CD1c-positive myeloid dendritic cell (primary cell): ENCODE measurements at regions not wholly inside any gene's neighbourhood (a gene's known extent, or its start where the extent isn't known, plus 50 kb on each side); places are given as distances from the start of the nearest gene placed in this dataset.

Source experiments
- DNase-seq: peaks from one replicate; pipeline ENCODE4 v3.0.0-alpha.2; 2016; ENCODE audit errors: extremely low spot score

DNA sequence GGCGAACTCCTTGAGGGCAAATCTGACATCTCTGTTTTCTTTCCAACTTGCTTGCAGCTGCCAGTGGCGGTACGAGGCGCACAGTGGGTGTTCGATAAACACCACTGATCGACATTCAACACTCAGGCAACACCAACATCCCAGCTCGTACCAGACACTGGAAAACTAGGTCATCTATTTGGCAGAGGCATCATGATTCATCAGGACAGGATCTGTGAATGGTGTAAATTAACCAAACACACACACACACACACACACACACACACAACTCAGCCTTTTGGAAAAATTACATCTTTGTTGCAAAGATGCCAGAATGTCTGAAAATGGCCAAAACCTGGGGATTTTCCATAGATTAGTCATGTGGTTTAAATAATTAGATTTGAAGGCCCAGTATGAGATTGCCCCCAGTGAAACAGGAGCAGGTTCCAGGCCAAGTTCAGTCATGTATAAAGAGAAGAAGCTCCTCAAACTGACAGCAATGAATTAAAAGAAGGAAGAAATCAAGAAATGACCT, 150.5 kb upstream of the NCKAP5 start:
- DNase-seq = no peak

DNA sequence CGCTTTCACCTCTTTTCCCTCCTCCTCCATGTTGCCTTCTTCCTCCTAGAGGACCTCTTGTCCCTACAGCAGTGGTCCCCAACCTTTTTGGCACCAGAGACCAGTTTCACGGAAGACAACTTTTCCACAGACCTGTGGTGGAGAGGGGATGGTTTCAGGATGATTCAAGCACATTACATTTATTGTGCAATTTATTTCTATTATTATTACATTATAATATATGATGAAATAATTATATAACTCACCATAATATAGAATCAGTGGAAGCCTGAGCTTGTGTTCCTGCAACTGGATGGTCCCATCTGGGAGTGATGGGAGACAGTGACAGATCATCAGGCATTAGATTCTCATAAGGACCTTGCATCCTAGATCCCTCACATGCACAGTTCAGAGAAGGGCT, 152.2 kb upstream of the NCKAP5 start:
- DNase-seq = no peak

DNA sequence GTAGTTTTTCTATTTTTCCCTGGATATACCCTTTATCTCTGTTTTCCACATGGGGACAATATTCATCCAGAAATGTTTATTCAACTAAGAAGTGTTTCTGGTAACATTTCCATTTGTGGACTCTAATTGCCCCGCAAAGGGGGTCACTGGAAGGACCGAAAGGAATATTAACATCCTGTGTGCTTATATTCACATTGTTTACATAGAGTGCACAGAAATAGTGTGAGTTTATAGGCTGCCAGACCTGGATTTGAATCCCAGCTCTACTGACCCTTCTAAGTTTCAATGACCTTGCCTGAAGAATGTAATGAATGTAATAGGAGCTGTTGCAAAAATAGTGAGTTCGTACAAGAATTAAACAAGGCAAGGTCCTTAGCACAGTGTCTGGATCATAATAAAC, 152.9 kb upstream of the NCKAP5 start:
- DNase-seq = no peak

DNA sequence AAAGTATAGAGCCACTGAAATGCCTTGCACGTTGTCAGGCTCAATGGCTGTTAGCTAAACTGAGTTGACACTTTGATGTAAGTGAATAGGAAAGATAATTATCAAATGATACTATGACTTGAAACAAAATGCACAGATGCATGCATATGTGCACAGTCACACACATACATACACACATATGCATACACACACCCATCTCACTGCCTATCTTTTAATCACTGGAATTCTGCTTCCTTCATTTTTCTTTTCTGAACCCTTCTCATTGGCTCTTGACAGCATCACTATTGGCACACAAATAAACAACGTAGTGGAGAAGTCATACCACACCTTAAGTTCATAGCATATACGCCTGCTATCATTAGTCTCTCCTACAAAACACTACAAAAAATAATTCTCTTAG, 154.9 kb upstream of the NCKAP5 start:
- no peak for DNase-seq

DNA sequence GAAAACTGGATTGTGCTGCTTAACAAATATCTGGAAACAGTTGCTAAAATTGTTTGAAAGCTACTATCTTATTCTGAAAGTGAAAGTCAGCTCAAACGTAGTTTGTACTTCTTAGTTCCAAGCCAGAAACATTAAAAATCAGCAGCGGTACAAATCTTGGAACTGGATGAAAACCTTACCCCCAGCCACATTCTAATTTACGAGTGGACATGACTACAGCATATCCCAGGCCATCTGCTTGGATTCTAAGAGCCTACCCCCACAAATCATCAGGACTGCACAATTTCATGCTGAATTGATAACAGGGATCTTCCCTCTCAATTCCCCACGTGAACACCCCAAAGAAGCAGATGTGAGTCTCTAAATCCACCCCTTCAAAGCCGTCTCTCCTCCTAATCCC, 158.7 kb upstream of the NCKAP5 start:
- no peak for DNase-seq

DNA sequence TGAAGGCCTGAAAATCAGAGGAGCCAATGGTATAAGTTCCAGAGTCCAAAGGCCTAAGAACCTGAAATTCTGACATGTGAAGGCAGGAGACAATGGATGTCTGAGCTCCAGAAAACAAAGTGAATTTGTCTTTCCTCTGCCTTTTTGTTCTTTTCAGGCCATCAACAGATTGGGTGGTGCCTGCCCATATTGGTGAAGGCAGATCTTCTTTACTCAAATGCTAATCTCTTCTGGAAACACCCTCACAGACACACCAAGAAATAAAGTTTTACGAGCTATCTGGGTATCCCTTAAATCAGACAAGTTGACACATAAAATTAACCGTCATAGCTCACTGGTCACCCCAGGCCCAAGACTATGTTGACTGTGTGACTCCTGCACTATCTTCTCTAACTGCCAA, 163.8 kb upstream of the NCKAP5 start:
- no peak for DNase-seq

DNA sequence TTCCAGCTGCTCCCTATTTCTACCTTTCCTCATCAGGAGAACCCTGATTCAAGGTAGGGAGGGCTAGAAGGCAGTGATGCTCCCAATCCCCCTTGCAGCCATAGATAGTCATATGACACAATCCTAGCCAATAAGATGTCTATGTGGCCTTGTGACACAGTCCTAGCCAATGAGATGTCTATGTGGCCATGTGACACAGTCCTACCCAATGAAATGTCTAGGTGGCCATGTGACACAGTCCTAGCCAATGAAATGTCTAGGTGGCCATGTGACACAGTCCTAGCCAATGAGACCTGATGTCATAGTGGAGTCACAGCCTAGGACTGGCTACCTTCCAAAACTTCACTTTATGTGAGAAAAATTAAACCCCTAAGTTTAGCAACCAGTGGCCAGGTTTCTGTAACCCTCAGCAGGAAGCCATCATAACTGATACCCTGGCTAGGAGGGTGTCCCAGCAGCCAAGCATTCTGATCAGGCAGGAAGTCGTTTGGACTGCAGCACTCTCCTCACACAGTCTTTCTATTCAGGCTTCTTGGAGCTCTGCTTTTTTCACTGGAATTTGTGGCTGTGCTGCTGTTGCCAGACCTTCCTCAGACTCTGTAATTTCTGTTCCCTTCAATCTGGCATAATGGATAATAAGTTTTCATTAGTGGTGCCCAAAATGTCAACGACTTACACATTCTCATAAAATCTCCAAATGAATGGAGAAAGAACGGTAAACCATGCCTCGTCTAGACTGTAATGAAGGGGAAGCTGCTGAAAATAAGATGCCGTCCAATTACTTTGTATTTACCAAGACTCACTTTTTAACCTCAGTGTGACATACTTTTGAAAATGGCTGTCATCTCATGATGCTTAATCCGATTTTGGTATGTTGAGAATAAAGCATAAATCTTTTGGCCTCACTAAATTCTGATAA, 165.0 kb upstream of the NCKAP5 start:
- no peak for DNase-seq

DNA sequence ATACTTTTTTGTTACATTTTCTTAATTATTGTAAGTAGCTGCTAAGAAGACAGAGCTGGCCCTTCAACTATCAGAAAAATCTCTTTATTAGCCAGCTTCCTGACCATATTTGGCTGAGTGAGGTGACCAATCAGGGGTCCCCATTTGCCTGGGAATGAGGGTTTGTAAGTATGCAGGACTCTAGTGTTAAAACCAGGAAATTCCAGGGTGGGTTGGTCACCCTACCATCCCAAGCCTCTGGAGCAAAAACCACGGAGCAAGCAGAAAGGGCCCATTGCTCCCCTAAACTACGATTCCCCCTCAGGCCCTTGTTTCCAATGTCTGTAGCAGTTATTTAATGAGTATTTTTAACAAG, 165.6 kb upstream of the NCKAP5 start:
- DNase-seq = no peak

DNA sequence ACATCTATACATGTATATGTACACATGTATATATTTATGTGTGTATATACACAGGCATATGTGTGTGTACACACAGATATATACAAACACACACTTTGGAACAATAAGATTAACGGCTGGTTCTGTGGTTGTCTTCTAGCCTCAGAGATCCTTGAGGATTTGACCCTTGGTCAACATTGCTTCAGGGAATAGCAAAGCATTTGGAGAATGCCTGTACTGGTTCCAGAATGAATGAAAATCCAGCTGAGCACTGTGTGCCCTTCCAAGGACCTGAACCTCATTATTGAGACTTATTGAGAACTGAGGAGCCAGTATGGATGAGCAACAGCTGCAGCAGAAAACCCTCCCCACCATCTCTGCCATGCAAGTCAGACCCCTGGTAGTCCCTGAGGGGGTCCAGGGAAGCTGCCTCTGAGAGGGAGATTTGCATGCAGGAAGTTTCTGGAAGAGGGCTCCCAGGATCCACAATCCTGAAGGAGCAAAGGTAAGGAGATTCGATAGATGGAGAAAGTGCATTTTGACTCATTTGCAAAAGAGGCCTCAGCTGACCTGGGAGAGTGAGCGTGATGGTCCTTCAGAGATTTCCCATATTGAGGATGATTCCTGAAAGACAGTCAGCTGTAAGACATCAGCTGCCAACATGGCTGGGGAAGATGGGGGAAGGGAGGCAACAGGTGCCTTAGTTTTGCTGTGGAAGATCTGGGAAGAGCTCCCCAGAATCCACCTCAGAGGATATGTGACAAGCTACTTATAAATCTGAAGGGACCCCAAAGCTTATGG, 166.6 kb upstream of the NCKAP5 start:
- DNase-seq = no peak

DNA sequence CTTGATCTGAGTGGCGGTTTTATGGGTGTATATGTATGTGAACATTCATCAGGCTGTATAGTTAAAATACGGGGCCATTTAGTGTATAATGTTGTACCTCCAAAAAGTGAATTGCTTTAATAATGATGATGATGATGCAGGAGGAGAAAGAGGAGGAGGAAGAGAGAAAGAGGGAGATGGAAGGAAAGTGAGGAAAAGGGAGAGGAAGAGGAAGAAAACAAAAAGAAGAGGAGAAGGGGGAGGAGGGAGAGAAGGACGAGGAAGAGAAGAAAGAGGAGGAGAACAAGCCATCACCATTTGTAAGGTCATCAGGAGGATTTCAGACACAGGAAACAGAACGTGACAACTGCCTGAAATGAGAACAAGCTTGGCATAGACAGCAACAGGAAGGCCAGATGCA, 168.4 kb upstream of the NCKAP5 start:
- no peak for DNase-seq

DNA sequence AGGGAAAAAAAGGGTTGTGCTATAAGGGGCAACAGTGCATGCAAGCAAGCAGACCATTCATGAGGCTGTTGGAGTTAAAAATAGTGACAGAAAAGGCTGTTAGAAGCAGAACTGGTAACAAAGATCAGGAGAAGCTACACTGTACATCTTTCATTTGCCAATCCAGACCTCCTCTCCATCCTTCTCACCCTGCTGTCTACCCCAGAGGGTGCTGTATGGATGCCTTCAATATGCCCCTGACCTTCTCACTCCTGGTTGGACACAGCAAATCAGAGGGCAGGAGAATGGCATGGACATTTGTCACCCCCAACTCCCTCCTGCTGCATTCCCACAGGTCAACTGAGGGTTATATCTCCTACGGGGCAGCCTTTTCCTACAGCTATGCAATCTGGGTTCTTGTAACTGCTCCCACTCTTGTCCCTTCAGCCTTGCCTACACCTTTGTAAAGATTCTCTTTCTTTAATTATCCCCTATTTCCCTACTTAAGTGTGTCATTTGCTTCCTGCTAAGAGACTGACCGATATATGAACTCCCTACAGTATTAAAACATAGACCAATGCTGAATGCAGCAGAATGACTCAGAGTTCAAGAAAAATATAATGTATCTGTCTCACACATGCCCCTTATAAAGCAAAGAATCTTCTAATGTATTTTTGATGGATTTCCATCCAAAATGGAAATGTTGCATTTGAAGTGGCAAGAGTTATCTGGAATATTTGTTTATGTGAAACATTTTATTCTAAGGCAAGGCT, 169.2 kb upstream of the NCKAP5 start:
- no peak for DNase-seq

DNA sequence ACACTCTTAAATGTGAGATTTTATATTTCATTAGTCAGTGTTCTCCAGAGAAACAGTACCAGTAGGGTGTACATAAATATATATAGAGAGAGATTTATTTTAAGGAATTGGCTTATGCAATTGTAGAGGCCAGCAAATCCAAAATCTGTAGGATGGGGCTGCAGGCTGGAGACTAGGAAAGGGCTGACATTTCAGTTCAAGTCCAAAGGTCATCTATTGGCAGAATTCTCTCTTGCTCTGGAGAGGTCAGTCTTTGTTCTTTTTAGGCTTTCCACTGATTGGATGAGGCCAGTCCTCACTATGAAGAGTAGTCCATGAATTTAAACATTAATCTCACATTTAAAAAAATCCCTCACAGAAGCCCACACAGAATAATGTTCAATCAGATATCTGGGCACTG, 170.8 kb upstream of the NCKAP5 start:
- DNase-seq = no peak

DNA sequence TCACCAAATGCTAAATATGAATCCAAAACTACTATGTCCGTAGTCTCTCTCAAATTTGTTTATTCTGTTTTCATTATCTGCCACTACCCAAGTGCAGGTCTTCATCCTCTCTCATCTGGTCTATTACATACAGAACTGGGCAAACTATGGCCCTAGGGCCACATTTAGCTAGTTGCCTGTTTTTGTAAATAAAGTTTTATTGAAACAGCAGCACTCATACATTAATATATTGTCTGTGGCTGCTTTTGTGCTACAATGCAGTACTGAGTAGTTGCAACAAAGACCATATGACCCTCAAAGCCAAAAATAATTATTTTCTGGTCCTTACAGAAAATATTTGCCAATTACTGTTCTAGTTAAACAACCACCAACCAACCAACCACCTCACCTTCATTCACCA, 172.2 kb upstream of the NCKAP5 start:
- DNase-seq = no peak

DNA sequence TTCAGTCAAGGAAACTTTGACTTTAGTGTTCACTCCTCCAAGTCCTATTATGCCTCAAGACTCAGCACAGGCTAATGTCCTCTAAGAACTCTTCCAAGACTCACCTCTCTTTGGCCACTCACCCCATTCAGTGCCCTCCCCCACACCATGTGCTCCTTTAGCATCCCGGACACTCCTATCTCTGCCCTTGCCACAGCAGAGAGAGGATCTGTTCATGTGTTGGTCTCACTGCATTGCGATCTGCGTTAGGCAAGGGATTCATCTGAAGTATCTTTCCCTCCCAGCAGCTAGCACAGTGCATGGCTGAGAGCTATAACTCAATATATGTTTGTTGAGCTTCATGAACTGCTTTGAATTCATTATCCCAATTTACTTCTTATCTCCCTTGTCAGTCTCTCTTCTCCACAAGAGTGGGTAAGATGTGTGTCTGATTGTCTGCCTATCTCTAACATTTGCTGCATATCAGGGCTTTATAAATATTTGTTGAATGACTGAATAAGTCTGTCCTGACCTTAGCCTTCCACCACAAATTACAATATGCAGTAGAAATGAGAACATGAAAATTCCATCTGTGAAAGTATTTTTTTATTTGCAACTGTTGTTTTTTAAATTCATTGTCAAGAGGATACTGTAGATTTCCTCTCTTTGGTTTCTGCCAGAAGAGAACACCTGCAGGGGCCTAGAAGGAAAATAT, 179.9 kb upstream of the NCKAP5 start:
- DNase-seq = no peak

DNA sequence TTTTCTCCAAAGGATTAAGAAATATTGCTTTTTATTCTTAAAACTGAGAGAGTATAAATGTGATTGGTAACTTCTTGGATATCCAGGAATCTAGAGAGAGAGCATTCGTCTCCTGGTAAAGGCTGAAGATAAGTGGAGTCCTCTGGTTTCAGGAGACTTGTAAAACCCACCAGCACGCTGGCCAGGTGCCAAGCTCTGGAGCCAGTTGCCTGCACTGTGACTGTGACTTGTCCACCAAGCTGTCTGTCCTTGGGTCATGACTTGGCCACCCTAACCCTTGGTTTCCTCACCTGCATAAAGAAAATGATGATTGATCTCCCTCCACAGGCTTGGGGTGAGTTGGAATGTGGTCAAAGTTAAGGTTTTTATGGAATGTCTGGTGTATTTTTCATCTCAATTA, 185.4 kb upstream of the NCKAP5 start:
- DNase-seq = no peak

DNA sequence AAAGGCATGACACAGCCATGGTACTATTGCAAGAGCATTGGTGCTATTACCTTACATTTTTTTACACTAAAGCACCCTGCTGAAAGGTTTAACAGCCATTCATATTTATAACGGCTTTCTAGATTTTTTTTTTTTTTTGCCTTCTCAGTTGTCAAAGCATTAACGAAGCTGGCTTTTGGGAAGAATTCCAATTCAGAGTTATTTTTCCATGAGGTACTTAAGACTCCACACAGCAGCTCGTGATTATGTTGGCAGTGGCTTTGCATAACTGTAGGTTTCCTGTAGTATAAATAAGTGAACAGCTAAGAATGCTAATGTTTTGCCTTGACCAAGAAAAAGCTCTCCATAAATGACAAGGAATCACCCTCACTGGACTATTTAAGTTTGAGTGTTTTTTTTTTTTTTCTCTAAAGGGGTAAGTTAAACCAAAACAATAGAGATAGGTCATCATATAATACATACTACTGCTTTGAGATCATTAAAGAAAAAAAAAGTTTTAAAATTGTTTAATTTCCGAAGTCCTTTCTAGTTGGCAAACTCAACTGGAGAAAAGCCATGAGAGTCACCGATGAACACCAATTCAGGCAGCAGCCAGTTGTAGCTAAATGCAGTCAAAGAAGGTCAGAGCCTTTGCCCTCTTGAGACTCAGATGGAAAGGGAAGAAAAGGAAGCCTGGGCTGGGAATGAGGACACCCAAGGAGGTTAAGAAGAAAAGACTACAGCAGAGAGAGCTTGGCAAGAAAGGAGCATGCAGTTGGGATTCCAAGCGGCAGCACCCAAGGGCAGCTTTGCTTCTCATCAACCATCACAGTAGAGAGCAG, 187.4 kb upstream of the NCKAP5 start:
- DNase-seq = no peak

DNA sequence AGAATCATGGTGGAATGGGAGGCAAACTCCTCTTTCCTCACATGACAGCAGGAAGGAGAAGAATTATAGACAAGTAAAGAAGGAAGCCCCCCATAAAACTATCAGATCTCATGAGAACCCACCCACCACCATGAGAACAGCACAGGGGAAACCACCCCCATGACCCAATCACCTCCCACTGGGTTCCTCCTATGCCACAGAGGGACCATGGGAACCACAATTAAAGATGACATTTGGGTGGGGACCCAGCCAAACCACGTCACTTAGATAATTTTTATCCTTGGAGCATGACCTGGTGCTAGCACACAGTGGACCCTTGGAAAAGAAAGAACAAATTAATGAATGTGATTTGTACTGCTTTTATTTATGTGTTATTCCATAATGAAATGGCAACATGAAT, 188.6 kb upstream of the NCKAP5 start:
- DNase-seq = no peak

DNA sequence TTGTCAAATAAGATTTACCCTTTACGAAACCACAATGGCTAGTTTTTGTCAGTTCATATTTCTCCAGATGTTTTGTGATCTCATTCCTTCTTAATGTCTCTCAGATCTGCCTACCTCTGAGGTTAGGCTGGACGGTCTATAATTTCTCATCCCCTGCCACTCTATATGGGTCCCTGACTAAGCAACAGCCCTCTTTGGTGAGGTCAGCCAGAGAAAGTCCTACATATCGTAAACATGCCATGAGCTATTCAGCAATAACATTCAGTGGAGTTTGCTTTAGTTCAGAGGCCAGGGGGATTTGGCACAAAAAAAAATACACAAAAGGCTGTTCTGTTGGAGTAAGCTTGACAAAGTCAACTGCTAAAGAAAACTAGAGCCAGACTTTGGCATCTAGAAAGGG, 192.1 kb upstream of the NCKAP5 start:
- DNase-seq = no peak

DNA sequence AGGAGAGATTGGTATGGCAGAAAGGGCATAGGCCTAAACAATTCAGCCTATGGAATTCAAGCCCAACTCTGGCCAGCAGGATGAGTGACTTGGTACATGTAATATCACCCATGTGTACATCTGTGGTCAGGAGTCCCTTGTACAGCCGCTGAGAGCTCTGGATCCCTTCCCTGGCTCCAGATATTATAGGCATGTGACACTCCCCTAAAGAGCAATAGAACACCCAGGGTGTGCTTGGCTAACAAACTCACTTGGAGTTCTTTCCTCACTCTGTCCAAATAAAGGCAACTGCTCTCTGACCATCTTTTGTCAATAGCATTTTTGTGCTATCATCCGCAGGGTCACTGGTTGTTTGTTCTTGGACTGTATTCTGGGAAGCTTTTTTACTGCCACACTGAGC, 197.4 kb upstream of the NCKAP5 start:
- DNase-seq = no peak

DNA sequence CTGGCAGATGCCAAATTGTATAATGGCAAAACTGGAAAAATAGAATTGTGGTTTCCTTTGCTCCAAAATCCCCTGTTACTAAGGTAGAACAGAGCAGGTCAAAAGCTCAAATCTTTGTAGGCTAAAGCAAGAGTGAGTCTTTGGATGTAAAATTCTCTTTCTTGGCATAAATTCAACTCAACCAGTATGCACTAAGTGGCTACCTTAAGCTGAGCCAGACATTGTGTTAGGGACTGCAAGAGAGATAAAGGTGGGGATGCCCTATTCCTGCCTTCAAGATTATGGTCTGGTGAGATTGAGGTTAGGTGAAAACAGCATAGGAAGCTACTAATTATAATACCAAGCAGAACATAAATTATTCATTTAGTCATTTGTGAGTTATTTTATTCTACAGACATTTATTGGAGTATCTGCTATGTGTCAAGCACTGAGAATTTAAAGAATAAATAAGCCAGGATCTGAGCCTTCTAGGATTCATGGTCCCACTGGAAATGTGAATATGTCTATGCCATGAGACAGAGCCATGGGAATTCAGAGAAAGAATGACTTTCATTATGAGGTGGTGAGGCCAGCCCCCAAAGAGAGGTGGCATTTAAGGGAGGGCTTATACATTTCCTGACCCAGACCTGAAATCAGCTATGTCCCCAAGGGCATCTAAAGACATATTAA, 198.0 kb upstream of the NCKAP5 start:
- no peak for DNase-seq
